Tibial nerve (tissue), 4 donors: ENCODE measurements at regions not wholly inside any gene's neighbourhood (a gene's known extent, or its start where the extent isn't known, plus 50 kb on each side); places are given as distances from the start of the nearest gene placed in this dataset.

ENCODE experiments used
- CTCF ChIP-seq, 5 experiments: fragments of 200-600 bp in 3 of 5; fragments of 450-650 bp in 2 of 5; sonication (generic) in 3 of 5; IDR thresholded peaks; one replicate each; pipeline ENCODE4 v1.5.1; 2016 to 2019; ENCODE audit warnings: antibody characterized with exemption in 5 of 5, mild to moderate bottlenecking in 3 of 5, moderate library complexity in 2 of 5
- EP300 ChIP-seq, 2 donors: sonication (generic); formaldehyde crosslinking; IDR thresholded peaks; one replicate each; pipeline ENCODE4 v1.6.1; 2017; ENCODE audit warnings: antibody characterized with exemption in 2 of 2, mild to moderate bottlenecking in 1 of 2
- POLR2A ChIP-seq, 2 donors: fragments of 450-650 bp; IDR thresholded peaks; one replicate each; pipeline ENCODE4 v1.6.1; 2017; ENCODE audit warnings: antibody characterized with exemption in 2 of 2, mild to moderate bottlenecking in 2 of 2, moderate library complexity in 2 of 2

GRCh38 chr2:215775106-215775505, 238.2 kb downstream of the MREG start:
- TF ChIP-seq CTCF (IDR thresholded peaks at IDR 0.05) (no peak), POLR2A (IDR thresholded peaks at IDR 0.05) (no peak), EP300 (IDR thresholded peaks at IDR 0.05) (no peak)
